ENCODE measurements at regions not wholly inside any gene's neighbourhood (a gene's known extent, or its start where the extent isn't known, plus 50 kb on each side); places are given as distances from the start of the nearest gene placed in this dataset.

- TF ChIP-seq CTCF (IDR thresholded peaks at IDR 0.05): no peak
- TF ChIP-seq YY1 (IDR thresholded peaks at IDR 0.05; ENCODE audit: low read depth): no peak
- no peak for TF ChIP-seq FOXJ3 (CRISPR knock-in tag; IDR thresholded peaks at IDR 0.05)
- no peak for TF ChIP-seq MAX (IDR thresholded peaks at IDR 0.05; ENCODE audit: low read depth)
- no peak for TF ChIP-seq PBX3 (IDR thresholded peaks at IDR 0.05)
- no peak for TF ChIP-seq POLR2AphosphoS5 (IDR thresholded peaks at IDR 0.05; ENCODE audit: low read depth, low read length)
- no peak for TF ChIP-seq JUND (IDR thresholded peaks at IDR 0.05)
- TF ChIP-seq RAD21 (IDR thresholded peaks at IDR 0.05; ENCODE audit: low read length): no peak
- no peak for TF ChIP-seq RFX5 (IDR thresholded peaks at IDR 0.05; ENCODE audit: low read length)
- no peak for TF ChIP-seq ZBTB33 (IDR thresholded peaks at IDR 0.05; ENCODE audit: borderline replicate concordance, low read depth)
- TF ChIP-seq SMC3 (IDR thresholded peaks at IDR 0.05; ENCODE audit: low read depth, low read length): no peak
- TF ChIP-seq MXI1 (IDR thresholded peaks at IDR 0.05; ENCODE audit: low read depth, low read length): no peak
- TF ChIP-seq EZH2phosphoT487 (IDR thresholded peaks at IDR 0.05; ENCODE audit: borderline replicate concordance, low read depth): no peak
Measured at GRCh38 chr12:39071611-39072010, 166.2 kb upstream of the CPNE8 start.

Data from SK-N-SH (cell line).